ENCODE measurements at regions not wholly inside any gene's neighbourhood (a gene's known extent, or its start where the extent isn't known, plus 50 kb on each side); places are given as distances from the start of the nearest gene placed in this dataset.

- Histone ChIP-seq H3K4me1 (ENCODE audit: insufficient read depth, low read length) (peaks cover 9% of the 10 kb centered on the region), H3K27me3 (ENCODE audit: insufficient read depth, low read length) (no peaks in the 10 kb centered on the region), H3K9me3 (ENCODE audit: low read depth, low read length) (no peaks in the 10 kb centered on the region), H3K4me3 (ENCODE audit: low read length) (no peak overlapping the region)
Observed at GRCh38 chr7:142308918-142309317, 51.1 kb upstream of the PRSS58 start.

GRCh38 chr7:142308326-142308725 lies 50.5 kb upstream of the PRSS58 start:
- Histone ChIP-seq H3K27me3 (ENCODE audit: insufficient read depth, low read length) (no peaks in the 10 kb centered on the region), H3K4me1 (ENCODE audit: insufficient read depth, low read length) (peaks cover 4% of the 10 kb centered on the region), H3K4me3 (ENCODE audit: low read length) (no peak overlapping the region), H3K9me3 (ENCODE audit: low read depth, low read length) (no peaks in the 10 kb centered on the region)

All from mononuclear cell (primary cell).